ENCODE measurements at regions not wholly inside any gene's neighbourhood (a gene's known extent, or its start where the extent isn't known, plus 50 kb on each side); places are given as distances from the start of the nearest gene placed in this dataset.

GRCh38 chr7:117929237-117929636 is 56.0 kb upstream of the CTTNBP2 start:
- DNase-seq = no peak

- DNase-seq = no peak
These were observed 58.1 kb upstream of the CTTNBP2 start for GRCh38 chr7:117931314-117931713.

GRCh38 chr7:117937049-117937752 is 64.0 kb upstream of the CTTNBP2 start:
- DNase-seq = no peak

GRCh38 chr7:117937753-117938483 is 64.7 kb upstream of the CTTNBP2 start:
- no peak for DNase-seq

- DNase-seq = no peak
These were observed 68.0 kb upstream of the CTTNBP2 start for GRCh38 chr7:117941138-117941810.

- DNase-seq = no peak
These were observed 69.5 kb upstream of the CTTNBP2 start for GRCh38 chr7:117942780-117943179.

GRCh38 chr7:117944886-117945285 is 71.6 kb upstream of the CTTNBP2 start:
- no peak for DNase-seq

- no peak for DNase-seq
These were observed 73.0 kb upstream of the CTTNBP2 start for GRCh38 chr7:117946151-117946633.

- no peak for DNase-seq
These were observed 76.0 kb upstream of the CTTNBP2 start for GRCh38 chr7:117949232-117949631.

GRCh38 chr7:117950601-117951260 is 77.5 kb upstream of the CTTNBP2 start:
- DNase-seq = no peak

- DNase-seq = no peak
These were observed 78.0 kb upstream of the CTTNBP2 start for GRCh38 chr7:117951285-117951684.

- DNase-seq = no peak
These were observed 78.5 kb upstream of the CTTNBP2 start for GRCh38 chr7:117951691-117952280.

- no peak for DNase-seq
These were observed 81.8 kb upstream of the CTTNBP2 start for GRCh38 chr7:117955046-117955445.

- DNase-seq = no peak
These were observed 87.1 kb upstream of the CTTNBP2 start for GRCh38 chr7:117960351-117960750.

- DNase-seq = no peak
These were observed 88.0 kb upstream of the CTTNBP2 start for GRCh38 chr7:117961235-117961634.

- no peak for DNase-seq
These were observed 89.2 kb upstream of the CTTNBP2 start for GRCh38 chr7:117962366-117962994.

- DNase-seq = no peak
These were observed 90.3 kb upstream of the CTTNBP2 start for GRCh38 chr7:117963264-117964197.

GRCh38 chr7:117970801-117971200 is 97.6 kb upstream of the CTTNBP2 start:
- no peak for DNase-seq

GRCh38 chr7:117971556-117972244 is 98.5 kb upstream of the CTTNBP2 start:
- DNase-seq = no peak

GRCh38 chr7:117972606-117973005 is 99.4 kb upstream of the CTTNBP2 start:
- DNase-seq = no peak

GRCh38 chr7:117973975-117974374 is 100.7 kb upstream of the CTTNBP2 start:
- no peak for DNase-seq
